PC-9 (cell line): ENCODE measurements at regions not wholly inside any gene's neighbourhood (a gene's known extent, or its start where the extent isn't known, plus 50 kb on each side); places are given as distances from the start of the nearest gene placed in this dataset.

Experiments
- CTCF ChIP-seq: fragments of 200-600 bp; sonication (generic); conservative IDR thresholded peaks from 2 replicates; pipeline ENCODE4 v1.6.1; 2017; ENCODE audit warnings: mixed run types, antibody characterized with exemption, mild to moderate bottlenecking, moderate library complexity
- EZH2 ChIP-seq: fragments of 200-600 bp; sonication (generic); IDR thresholded peaks from 2 replicates; pipeline ENCODE4 v1.8.0; 2017; ENCODE audit warnings: antibody characterized with exemption, low read depth

DNA sequence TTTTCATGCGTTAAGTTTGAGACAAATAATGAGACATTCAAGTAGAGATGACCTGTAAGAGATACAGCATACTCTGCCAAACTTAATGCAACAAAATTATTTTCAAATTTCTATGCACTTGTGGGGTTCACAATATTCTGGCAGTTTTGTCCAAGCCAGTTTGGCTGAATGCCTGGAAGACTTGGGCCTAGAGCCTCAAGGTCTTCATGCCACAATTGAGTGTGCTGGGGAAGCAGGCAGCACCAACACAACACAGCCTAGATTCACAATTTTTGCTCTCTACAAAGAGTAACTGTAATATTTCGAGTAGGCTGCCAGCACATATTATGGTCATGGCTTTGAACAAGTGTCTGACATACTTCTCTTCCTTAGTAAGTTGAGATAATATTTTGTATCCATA lies 461.4 kb upstream of the SPHKAP start:
- TF ChIP-seq CTCF (no peak), EZH2 (no peak)
